Panc1 (cell line): ENCODE measurements at regions not wholly inside any gene's neighbourhood (a gene's known extent, or its start where the extent isn't known, plus 50 kb on each side); places are given as distances from the start of the nearest gene placed in this dataset.

Experiments used
- CTCF ChIP-seq: fragments of 450-650 bp; IDR thresholded peaks from 2 replicates; pipeline ENCODE4 v1.5.1; 2017; ENCODE audit warnings: mild to moderate bottlenecking
- POLR2AphosphoS5 ChIP-seq: IDR thresholded peaks from 2 replicates; pipeline ENCODE4 v1.6.1; 2012; ENCODE audit warnings: mild to moderate bottlenecking, low read depth, low read length, moderate library complexity
- SIN3A ChIP-seq: IDR thresholded peaks from 2 replicates; pipeline ENCODE4 v1.6.1; 2012; ENCODE audit warnings: low read depth, mild to moderate bottlenecking, low read length, moderate library complexity, borderline replicate concordance; ENCODE audit not compliant: insufficient read depth
- TCF7L2 ChIP-seq: IDR thresholded peaks from 2 replicates; pipeline ENCODE4 v1.6.1; 2011; ENCODE audit warnings: mild to moderate bottlenecking, low read depth, low read length, inconsistent platforms

- TF ChIP-seq TCF7L2 (no peak), CTCF (no peak), SIN3A (no peak), POLR2AphosphoS5 (no peak)
These were observed 232.1 kb downstream of the TDRD3 start for GRCh38 chr13:60629158-60629557.
